NCI-H526 treated with DMSO at 0.1 percent for 48 hours (cell line): ENCODE measurements at regions not wholly inside any gene's neighbourhood (a gene's known extent, or its start where the extent isn't known, plus 50 kb on each side); places are given as distances from the start of the nearest gene placed in this dataset.
"Not testable (repeated sequence)": the region's sequence is repeated elsewhere in the genome, so short reads cannot be mapped to it uniquely, and the experiment has no call there.

Source experiments
- DNase-seq: peaks from one replicate; lab custom pipeline; 2025; lab: John Stamatoyannopoulos, UW

GRCh38 chr19:28319918-28320317 is 893.0 kb downstream of the UQCRFS1 start:
- no peak for DNase-seq

GRCh38 chr19:28319227-28319626 is 893.7 kb downstream of the UQCRFS1 start:
- DNase-seq = no peak

GRCh38 chr19:28318469-28319179 is 894.3 kb downstream of the UQCRFS1 start:
- no peak for DNase-seq

- DNase-seq = no peak
These were observed 896.5 kb downstream of the UQCRFS1 start for GRCh38 chr19:28316464-28316863.

- no peak for DNase-seq
These were observed 898.2 kb downstream of the UQCRFS1 start for GRCh38 chr19:28314756-28315155.

GRCh38 chr19:28314287-28314686 is 898.7 kb downstream of the UQCRFS1 start:
- DNase-seq = no peak

- no peak for DNase-seq
These were observed 899.3 kb downstream of the UQCRFS1 start for GRCh38 chr19:28313633-28314032.

- no peak for DNase-seq
These were observed 900.7 kb downstream of the UQCRFS1 start for GRCh38 chr19:28312269-28312668.

- DNase-seq = not testable (repeated sequence)
These were observed 902.1 kb downstream of the UQCRFS1 start for GRCh38 chr19:28310829-28311228.

GRCh38 chr19:28309070-28309469 is 903.9 kb downstream of the UQCRFS1 start:
- no peak for DNase-seq

GRCh38 chr19:28307963-28308362 is 905.0 kb downstream of the UQCRFS1 start:
- no peak for DNase-seq

GRCh38 chr19:28307487-28307886 is 905.5 kb downstream of the UQCRFS1 start:
- no peak for DNase-seq

GRCh38 chr19:28305513-28305912 is 907.4 kb downstream of the UQCRFS1 start:
- no peak for DNase-seq

- no peak for DNase-seq
These were observed 909.4 kb downstream of the UQCRFS1 start for GRCh38 chr19:28303502-28303901.

GRCh38 chr19:28301961-28302360 is 911.0 kb downstream of the UQCRFS1 start:
- DNase-seq = no peak

GRCh38 chr19:28301463-28301862 is 911.5 kb downstream of the UQCRFS1 start:
- no peak for DNase-seq

- DNase-seq = no peak
These were observed 913.3 kb downstream of the UQCRFS1 start for GRCh38 chr19:28299649-28300048.

GRCh38 chr19:28297586-28298157 is 915.3 kb downstream of the UQCRFS1 start:
- no peak for DNase-seq

- no peak for DNase-seq
These were observed 915.9 kb downstream of the UQCRFS1 start for GRCh38 chr19:28297036-28297435.

GRCh38 chr19:28296506-28296905 is 916.4 kb downstream of the UQCRFS1 start:
- no peak for DNase-seq

GRCh38 chr19:28294975-28295374 is 918.0 kb downstream of the UQCRFS1 start:
- DNase-seq = not testable (repeated sequence)

GRCh38 chr19:28294395-28294794 is 918.6 kb downstream of the UQCRFS1 start:
- DNase-seq = no peak

GRCh38 chr19:28293685-28294084 is 919.3 kb downstream of the UQCRFS1 start:
- no peak for DNase-seq
